ENCODE measurements at regions not wholly inside any gene's neighbourhood (a gene's known extent, or its start where the extent isn't known, plus 50 kb on each side); places are given as distances from the start of the nearest gene placed in this dataset.

GRCh38 chr5:158268286-158268685 is 409.3 kb upstream of the CLINT1 start (continued):
- TF ChIP-seq, protein P1, sequence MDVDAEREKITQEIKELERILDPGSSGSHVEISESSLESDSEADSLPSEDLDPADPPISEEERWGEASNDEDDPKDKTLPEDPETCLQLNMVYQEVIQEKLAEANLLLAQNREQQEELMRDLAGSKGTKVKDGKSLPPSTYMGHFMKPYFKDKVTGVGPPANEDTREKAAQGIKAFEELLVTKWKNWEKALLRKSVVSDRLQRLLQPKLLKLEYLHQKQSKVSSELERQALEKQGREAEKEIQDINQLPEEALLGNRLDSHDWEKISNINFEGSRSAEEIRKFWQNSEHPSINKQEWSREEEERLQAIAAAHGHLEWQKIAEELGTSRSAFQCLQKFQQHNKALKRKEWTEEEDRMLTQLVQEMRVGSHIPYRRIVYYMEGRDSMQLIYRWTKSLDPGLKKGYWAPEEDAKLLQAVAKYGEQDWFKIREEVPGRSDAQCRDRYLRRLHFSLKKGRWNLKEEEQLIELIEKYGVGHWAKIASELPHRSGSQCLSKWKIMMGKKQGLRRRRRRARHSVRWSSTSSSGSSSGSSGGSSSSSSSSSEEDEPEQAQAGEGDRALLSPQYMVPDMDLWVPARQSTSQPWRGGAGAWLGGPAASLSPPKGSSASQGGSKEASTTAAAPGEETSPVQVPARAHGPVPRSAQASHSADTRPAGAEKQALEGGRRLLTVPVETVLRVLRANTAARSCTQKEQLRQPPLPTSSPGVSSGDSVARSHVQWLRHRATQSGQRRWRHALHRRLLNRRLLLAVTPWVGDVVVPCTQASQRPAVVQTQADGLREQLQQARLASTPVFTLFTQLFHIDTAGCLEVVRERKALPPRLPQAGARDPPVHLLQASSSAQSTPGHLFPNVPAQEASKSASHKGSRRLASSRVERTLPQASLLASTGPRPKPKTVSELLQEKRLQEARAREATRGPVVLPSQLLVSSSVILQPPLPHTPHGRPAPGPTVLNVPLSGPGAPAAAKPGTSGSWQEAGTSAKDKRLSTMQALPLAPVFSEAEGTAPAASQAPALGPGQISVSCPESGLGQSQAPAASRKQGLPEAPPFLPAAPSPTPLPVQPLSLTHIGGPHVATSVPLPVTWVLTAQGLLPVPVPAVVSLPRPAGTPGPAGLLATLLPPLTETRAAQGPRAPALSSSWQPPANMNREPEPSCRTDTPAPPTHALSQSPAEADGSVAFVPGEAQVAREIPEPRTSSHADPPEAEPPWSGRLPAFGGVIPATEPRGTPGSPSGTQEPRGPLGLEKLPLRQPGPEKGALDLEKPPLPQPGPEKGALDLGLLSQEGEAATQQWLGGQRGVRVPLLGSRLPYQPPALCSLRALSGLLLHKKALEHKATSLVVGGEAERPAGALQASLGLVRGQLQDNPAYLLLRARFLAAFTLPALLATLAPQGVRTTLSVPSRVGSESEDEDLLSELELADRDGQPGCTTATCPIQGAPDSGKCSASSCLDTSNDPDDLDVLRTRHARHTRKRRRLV (CRISPR knock-in tag; IDR thresholded peaks at IDR 0.05): no peak
- TF ChIP-seq ZSCAN20 (CRISPR knock-in tag; IDR thresholded peaks at IDR 0.05; ENCODE audit: borderline replicate concordance) (no peak), NR1H2 (CRISPR knock-in tag; IDR thresholded peaks at IDR 0.05; ENCODE audit: borderline replicate concordance, low read depth) (no peak), TARDBP (CRISPR knock-in tag; IDR thresholded peaks at IDR 0.05) (no peak)

- Histone ChIP-seq H3K4me2 (ENCODE audit: low read depth, low read length) (no peak overlapping the region), H2AFZ (ENCODE audit: low read length) (no peak overlapping the region), H3K79me2 (ENCODE audit: insufficient read depth, low read length) (no peaks in the 10 kb centered on the region), H4K20me1 (ENCODE audit: insufficient read depth, low read length) (no peaks in the 10 kb centered on the region), H3K9me3 (ENCODE audit: low read length) (no peaks in the 10 kb centered on the region), H3K36me3 (replicated peaks in 1 of 2; ENCODE audit: control insufficient read depth in 1 of 2, insufficient read depth in 2 of 2, low read length in 2 of 2) (no peaks in the 10 kb centered on the region), H3K27ac (ENCODE audit: extremely low read length, insufficient read depth, low read length) (no peak overlapping the region), H3K4me3 (replicated peaks in 1 of 3; ENCODE audit: insufficient read depth in 1 of 3, low read depth in 2 of 3, low read length in 3 of 3) (no peak overlapping the region), H3K27me3 (ENCODE audit: control insufficient read depth in 1 of 2, insufficient read depth in 2 of 2, low read length in 2 of 2) (no peaks in the 10 kb centered on the region), H3K4me1 (ENCODE audit: insufficient read depth, low read length) (no peaks in the 10 kb centered on the region), H3K9ac (ENCODE audit: insufficient read depth, low read depth, low read length) (no peak overlapping the region)
- ChIA-PET POLR2A (no interaction called here), CTCF (ENCODE audit: low intra/inter-chr PET ratio, low total read pairs) (no interaction called here)
- no peak for FAIRE-seq
- ATAC-seq: no peak
- BruUV-seq (replicated peaks): no TSS peak
- 0% methylated on average over 2 of the region's 2 CpGs for WGBS (ENCODE audit: low lambda C conversion rate)
- TF ChIP-seq ZNF451 (CRISPR knock-in tag; IDR thresholded peaks at IDR 0.05) (no peak), ADNP (CRISPR knock-in tag; IDR thresholded peaks at IDR 0.05) (no peak), HNF4A (CRISPR knock-in tag; IDR thresholded peaks at IDR 0.05) (no peak), ZBTB46 (CRISPR knock-in tag; IDR thresholded peaks at IDR 0.05; ENCODE audit: borderline replicate concordance) (no peak), ARID2 (CRISPR knock-in tag; IDR thresholded peaks at IDR 0.05; ENCODE audit: borderline replicate concordance) (no peak)
- TF ChIP-seq, protein P2, sequence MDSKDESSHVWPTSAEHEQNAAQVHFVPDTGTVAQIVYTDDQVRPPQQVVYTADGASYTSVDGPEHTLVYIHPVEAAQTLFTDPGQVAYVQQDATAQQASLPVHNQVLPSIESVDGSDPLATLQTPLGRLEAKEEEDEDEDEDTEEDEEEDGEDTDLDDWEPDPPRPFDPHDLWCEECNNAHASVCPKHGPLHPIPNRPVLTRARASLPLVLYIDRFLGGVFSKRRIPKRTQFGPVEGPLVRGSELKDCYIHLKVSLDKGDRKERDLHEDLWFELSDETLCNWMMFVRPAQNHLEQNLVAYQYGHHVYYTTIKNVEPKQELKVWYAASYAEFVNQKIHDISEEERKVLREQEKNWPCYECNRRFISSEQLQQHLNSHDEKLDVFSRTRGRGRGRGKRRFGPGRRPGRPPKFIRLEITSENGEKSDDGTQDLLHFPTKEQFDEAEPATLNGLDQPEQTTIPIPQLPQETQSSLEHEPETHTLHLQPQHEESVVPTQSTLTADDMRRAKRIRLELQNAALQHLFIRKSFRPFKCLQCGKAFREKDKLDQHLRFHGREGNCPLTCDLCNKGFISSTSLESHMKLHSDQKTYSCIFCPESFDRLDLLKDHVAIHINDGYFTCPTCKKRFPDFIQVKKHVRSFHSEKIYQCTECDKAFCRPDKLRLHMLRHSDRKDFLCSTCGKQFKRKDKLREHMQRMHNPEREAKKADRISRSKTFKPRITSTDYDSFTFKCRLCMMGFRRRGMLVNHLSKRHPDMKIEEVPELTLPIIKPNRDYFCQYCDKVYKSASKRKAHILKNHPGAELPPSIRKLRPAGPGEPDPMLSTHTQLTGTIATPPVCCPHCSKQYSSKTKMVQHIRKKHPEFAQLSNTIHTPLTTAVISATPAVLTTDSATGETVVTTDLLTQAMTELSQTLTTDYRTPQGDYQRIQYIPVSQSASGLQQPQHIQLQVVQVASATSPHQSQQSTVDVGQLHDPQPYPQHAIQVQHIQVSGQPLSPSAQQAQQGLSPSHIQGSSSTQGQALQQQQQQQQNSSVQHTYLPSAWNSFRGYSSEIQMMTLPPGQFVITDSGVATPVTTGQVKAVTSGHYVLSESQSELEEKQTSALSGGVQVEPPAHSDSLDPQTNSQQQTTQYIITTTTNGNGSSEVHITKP (CRISPR knock-in tag; IDR thresholded peaks at IDR 0.05; ENCODE audit: low read depth): no peak
- in situ Hi-C loops (cut with HindIII; ENCODE audit: extremely low pct_ligation_motif_present, low pct_unique_long_range_greater_than_20kb): no loop called here
- intact Hi-C loops (cut with micrococcal nuclease; ENCODE audit: unreplicated experiment): no loop called here
- DNase-seq (ENCODE audit: low spot score): no peak
These were observed 408.3 kb upstream of the CLINT1 start for GRCh38 chr5:158267228-158267627.
